GM23248 (cell line): ENCODE measurements at regions not wholly inside any gene's neighbourhood (a gene's known extent, or its start where the extent isn't known, plus 50 kb on each side); places are given as distances from the start of the nearest gene placed in this dataset.

ENCODE experiments used
- EZH2 ChIP-seq: fragments of 200-600 bp; sonication (generic); IDR thresholded peaks from 2 replicates; pipeline ENCODE4 v1.6.1; 2018; ENCODE audit warnings: antibody characterized with exemption, mild to moderate bottlenecking; ENCODE audit not compliant: insufficient read depth, poor library complexity, severe bottlenecking
- EZH2phosphoT487 ChIP-seq: fragments of 200-600 bp; sonication (generic); IDR thresholded peaks from 2 replicates; pipeline ENCODE4 v1.6.1; 2018; ENCODE audit warnings: antibody characterized with exemption, moderate library complexity, mild to moderate bottlenecking, low read depth; ENCODE audit not compliant: insufficient read depth

GRCh38 chr2:142682528-142682927 lies 194.9 kb upstream of the KYNU start:
- no peak for TF ChIP-seq EZH2phosphoT487
- TF ChIP-seq EZH2 = no peak
